IMR-90 (cell line): ENCODE measurements at regions not wholly inside any gene's neighbourhood (a gene's known extent, or its start where the extent isn't known, plus 50 kb on each side); places are given as distances from the start of the nearest gene placed in this dataset.

Experiments used
- ATAC-seq: fragments of 200-7000 bp; cut with Tn5 transposase; 2 replicates; pipeline ENCODE4 v1.9.1; 2020; ENCODE audit warnings: low read depth, mild to moderate bottlenecking, moderate library complexity
- BruUV-seq: library from RNA; stranded (reverse); fragments of 400-500 nt; replicated peaks from 2 replicates; lab custom pipeline; 2021; lab: Mats Ljungman, UMichigan
- CTCF ChIA-PET: fragments of 300-600 bp; formaldehyde crosslinking; extraction: SDS; loops from one replicate; lab custom pipeline; 2021; ENCODE audit warnings: antibody characterized with exemption; lab: Yijun Ruan, JAX
- POLR2A ChIA-PET: fragments of 300-600 bp; sonication (Branson Sonifier 250); formaldehyde crosslinking; loops from one replicate; lab custom pipeline; 2022; ENCODE audit warnings: antibody characterized with exemption; ENCODE audit not compliant: unreplicated experiment; lab: Charles Lee
- DNase-seq: peaks from one replicate; pipeline ENCODE4 v3.0.0; 2013
- H2AFZ ChIP-seq: replicated peaks from 2 replicates; pipeline ENCODE3; 2013; ENCODE audit warnings: low read length, mild to moderate bottlenecking; ENCODE audit not compliant: poor library complexity
- H2AK5ac ChIP-seq: 2 replicates; pipeline ENCODE4 v1.6.1; 2013; ENCODE audit warnings: low read depth, low read length, inconsistent platforms
- H2AK9ac ChIP-seq: replicated peaks from 2 replicates; pipeline ENCODE3; 2013; ENCODE audit warnings: mild to moderate bottlenecking, low read depth, low read length, moderate library complexity; ENCODE audit not compliant: poor library complexity
- H2BK120ac ChIP-seq: 2 replicates; pipeline ENCODE4 v1.6.1; 2013; ENCODE audit warnings: low read depth, low read length, inconsistent platforms
- H2BK15ac ChIP-seq: 3 replicates; pipeline ENCODE4 v1.6.1; 2013; ENCODE audit warnings: low read depth, low read length, inconsistent platforms
- H2BK20ac ChIP-seq: 2 replicates; pipeline ENCODE4 v1.6.1; 2013; ENCODE audit warnings: low read depth, mild to moderate bottlenecking, inconsistent platforms, low read length, moderate library complexity
- H2BK5ac ChIP-seq: 2 replicates; pipeline ENCODE4 v1.6.1; 2013; ENCODE audit warnings: mild to moderate bottlenecking, low read depth, low read length, inconsistent platforms; ENCODE audit not compliant: poor library complexity, severe bottlenecking
- H3K14ac ChIP-seq: replicated peaks from 2 replicates; pipeline ENCODE4 v1.6.1; 2013; ENCODE audit warnings: low read depth, low read length, inconsistent platforms
- H3K18ac ChIP-seq: 2 replicates; pipeline ENCODE4 v1.6.1; 2013; ENCODE audit warnings: low read depth, low read length, control low read depth
- H3K23ac ChIP-seq: 2 replicates; pipeline ENCODE4 v1.6.1; 2013; ENCODE audit warnings: low read depth, low read length, inconsistent platforms
- H3K27ac ChIP-seq: 2 replicates; pipeline ENCODE4 v1.5.1; 2013; ENCODE audit warnings: mild to moderate bottlenecking, control low read depth, low read length; ENCODE audit not compliant: insufficient read depth
- H3K27me3 ChIP-seq: 2 replicates; pipeline ENCODE4 v1.6.1; 2013; ENCODE audit warnings: low read length; ENCODE audit not compliant: control insufficient read depth, insufficient read depth
- H3K36me3 ChIP-seq: 2 replicates; pipeline ENCODE4 v1.6.1; 2013; ENCODE audit warnings: low read length, mixed read lengths; ENCODE audit not compliant: control insufficient read depth, insufficient read depth
- H3K4ac ChIP-seq: 2 replicates; pipeline ENCODE4 v1.6.1; 2013; ENCODE audit warnings: low read depth, low read length, inconsistent platforms
- H3K4me1 ChIP-seq: 2 replicates; pipeline ENCODE4 v1.6.1; 2013; ENCODE audit warnings: low read length, mixed read lengths; ENCODE audit not compliant: control insufficient read depth, insufficient read depth
- H3K4me2 ChIP-seq: 2 replicates; pipeline ENCODE4 v1.6.1; 2013; ENCODE audit warnings: low read depth, mild to moderate bottlenecking, control low read depth, low read length, moderate library complexity
- H3K4me3 ChIP-seq: 2 replicates; pipeline ENCODE4 v1.5.1; 2013; ENCODE audit warnings: low read depth, mild to moderate bottlenecking, control low read depth, low read length, moderate library complexity; ENCODE audit not compliant: insufficient read depth
- H3K56ac ChIP-seq: 2 replicates; pipeline ENCODE4 v1.6.1; 2013; ENCODE audit warnings: low read length, inconsistent platforms; ENCODE audit not compliant: insufficient read depth; ENCODE audit errors: extremely low read depth
- H3K79me1 ChIP-seq, 2 experiments: 2 replicates each; pipeline ENCODE4 v1.6.1; 2013; ENCODE audit warnings: low read length in 2 of 2, inconsistent platforms in 1 of 2, low read depth in 1 of 2
- H3K9ac ChIP-seq: 2 replicates; pipeline ENCODE4 v1.6.1; 2013; ENCODE audit warnings: low read depth, low read length, control low read depth
- H3K9me1 ChIP-seq: 2 replicates; pipeline ENCODE4 v1.6.1; 2013; ENCODE audit warnings: low read length, inconsistent platforms; ENCODE audit not compliant: insufficient read depth
- H3K9me3 ChIP-seq: 2 replicates; pipeline ENCODE4 v1.6.1; 2013; ENCODE audit warnings: low read length; ENCODE audit not compliant: control insufficient read depth, insufficient read depth
- H4K20me1 ChIP-seq: 2 replicates; pipeline ENCODE4 v1.6.1; 2013; ENCODE audit warnings: low read length, inconsistent platforms; ENCODE audit not compliant: insufficient read depth
- H4K5ac ChIP-seq: 2 replicates; pipeline ENCODE4 v1.6.1; 2013; ENCODE audit warnings: mild to moderate bottlenecking, low read depth, low read length, control low read depth
- H4K8ac ChIP-seq, 2 experiments: 2 replicates each; pipeline ENCODE4 v1.6.1; 2013; ENCODE audit warnings: low read depth in 2 of 2, low read length in 2 of 2, control low read depth in 1 of 2, inconsistent platforms in 1 of 2
- H4K91ac ChIP-seq: 2 replicates; pipeline ENCODE4 v1.6.1; 2013; ENCODE audit warnings: low read depth, low read length, inconsistent platforms; ENCODE audit not compliant: insufficient read depth
- BHLHE40 ChIP-seq: fragments of 150-350 bp; IDR thresholded peaks from 2 replicates; pipeline ENCODE4 v1.6.1; 2016; ENCODE audit warnings: mild to moderate bottlenecking, low read depth, low read length
- ELK1 ChIP-seq: fragments of 150-350 bp; IDR thresholded peaks from 2 replicates; pipeline ENCODE4 v1.6.1; 2016; ENCODE audit warnings: low read depth, mild to moderate bottlenecking, low read length, moderate library complexity, borderline replicate concordance
- FOS ChIP-seq: fragments of 150-350 bp; IDR thresholded peaks from 2 replicates; pipeline ENCODE4 v1.6.1; 2016; ENCODE audit warnings: low read depth, low read length
- MXI1 ChIP-seq: IDR thresholded peaks from 2 replicates; pipeline ENCODE4 v1.6.1; 2012; ENCODE audit warnings: low read depth, mild to moderate bottlenecking, low read length, moderate library complexity, borderline replicate concordance
- NFE2L2 ChIP-seq: fragments of 150-350 bp; IDR thresholded peaks from 2 replicates; pipeline ENCODE4 v1.6.1; 2016; ENCODE audit warnings: low read depth, mild to moderate bottlenecking, low read length
- POLR2A ChIP-seq: IDR thresholded peaks from 2 replicates; pipeline ENCODE4 v1.6.1; 2012; ENCODE audit warnings: mild to moderate bottlenecking, low read depth, low read length
- RAD21 ChIP-seq: IDR thresholded peaks from 2 replicates; pipeline ENCODE4 v1.6.1; 2012; ENCODE audit warnings: low read length, improper control_type of control experiment
- RCOR1 ChIP-seq: IDR thresholded peaks from 2 replicates; pipeline ENCODE4 v1.6.1; 2012; ENCODE audit warnings: mild to moderate bottlenecking, low read length, improper control_type of control experiment; ENCODE audit not compliant: insufficient replicate concordance
- SMC3 ChIP-seq: fragments of 150-350 bp; IDR thresholded peaks from 2 replicates; pipeline ENCODE4 v1.6.1; 2016; ENCODE audit warnings: low read depth, mild to moderate bottlenecking, antibody characterized with exemption, low read length, moderate library complexity
- USF2 ChIP-seq: fragments of 150-350 bp; IDR thresholded peaks from 2 replicates; pipeline ENCODE4 v1.6.1; 2017; ENCODE audit warnings: mild to moderate bottlenecking, antibody characterized with exemption, low read length, low read depth
- WGBS, 2 experiments: methylation state at CpG; one replicate each; pipeline versions ENCODE4 v1.1.5 to v1.1.7; 2013; ENCODE audit warnings: missing lambda C conversion rate in 2 of 2; ENCODE audit not compliant: insufficient read length in 1 of 2; ENCODE audit errors: extremely low coverage in 2 of 2; 5-methylcytosine and 5-hydroxymethylcytosine counted together
- dilution Hi-C: fragments of 300-500 bp; cut with HindIII; formaldehyde crosslinking; loops from one replicate; pipeline ENCODE4 v1.14.3; 2018; ENCODE audit warnings: low sequenced_read_pairs; ENCODE audit not compliant: unreplicated experiment
- in situ Hi-C: fragments of 300-500 bp; cut with MboI; formaldehyde crosslinking; loops from 3 replicates; pipeline ENCODE4 v1.14.3; 2019; ENCODE audit warnings: low sequenced_read_pairs, inconsistent platforms, mixed read lengths
- intact Hi-C: fragments of 100-400 bp; cut with micrococcal nuclease; formaldehyde crosslinking; loops from 2 replicates; pipeline ENCODE4 v1.10.0; 2022

GRCh38 chr15:59814409-59814808, 125.3 kb upstream of the BNIP2 start:
- no peak for TF ChIP-seq RCOR1
- TF ChIP-seq POLR2A, result no peak
- no peak for TF ChIP-seq RAD21
- no peak for TF ChIP-seq USF2
- TF ChIP-seq ELK1, result no peak
- no peak for TF ChIP-seq BHLHE40
- TF ChIP-seq NFE2L2, result no peak
- TF ChIP-seq SMC3, result no peak
- TF ChIP-seq MXI1, result no peak
- no peak for TF ChIP-seq FOS
- no peaks in the 10 kb centered on the region for H3K36me3 ChIP-seq
- H2BK5ac ChIP-seq, result no peak overlapping the region
- H2BK15ac ChIP-seq, result no peak overlapping the region
- no peaks in the 10 kb centered on the region for H4K20me1 ChIP-seq
- H3K18ac ChIP-seq, result no peak overlapping the region
- dilution Hi-C loops, result no loop called here
- no peak overlapping the region for H2BK20ac ChIP-seq
- intact Hi-C loops, result no loop called here
- H3K4me3 ChIP-seq, result no peak overlapping the region
- no peak overlapping the region for H4K8ac ChIP-seq
- H3K4me2 ChIP-seq, result no peak overlapping the region
- no peaks in the 10 kb centered on the region for H3K9me3 ChIP-seq
- in situ Hi-C loops, result no loop called here
- H2AK5ac ChIP-seq, result no peak overlapping the region
- H2BK120ac ChIP-seq, result no peak overlapping the region
- H2AFZ ChIP-seq, result no peak overlapping the region
- H3K27me3 ChIP-seq, result peaks cover 5% of the 10 kb centered on the region
- H4K91ac ChIP-seq, result no peak overlapping the region
- CTCF ChIA-PET, result no interaction called here
- BruUV-seq, result no TSS peak
- no peak overlapping the region for H3K4ac ChIP-seq
- H3K56ac ChIP-seq, result 0 out of 2 replicates have a peak overlapping the region, but pooled peaks have one; percentile 12
- no peak overlapping the region for H3K27ac ChIP-seq
- WGBS, 2 experiments, result 43% methylated on average over 1 of the region's 8 CpGs; no CpG with 5 or more reads in 1 of the 2 experiments
- POLR2A ChIA-PET, result no interaction called here
- ATAC-seq, result no peak
- H3K9ac ChIP-seq, result no peak overlapping the region
- no peak overlapping the region for H4K5ac ChIP-seq
- H3K23ac ChIP-seq, result no peak overlapping the region
- no peak overlapping the region for H3K14ac ChIP-seq
- no peak for DNase-seq
- H3K79me1 ChIP-seq, result no peaks in the 10 kb centered on the region
- H2AK9ac ChIP-seq, result no peak overlapping the region
- no peaks in the 10 kb centered on the region for H3K4me1 ChIP-seq
- no peaks in the 10 kb centered on the region for H3K9me1 ChIP-seq
